ENCODE measurements at regions not wholly inside any gene's neighbourhood (a gene's known extent, or its start where the extent isn't known, plus 50 kb on each side); places are given as distances from the start of the nearest gene placed in this dataset.

DNA sequence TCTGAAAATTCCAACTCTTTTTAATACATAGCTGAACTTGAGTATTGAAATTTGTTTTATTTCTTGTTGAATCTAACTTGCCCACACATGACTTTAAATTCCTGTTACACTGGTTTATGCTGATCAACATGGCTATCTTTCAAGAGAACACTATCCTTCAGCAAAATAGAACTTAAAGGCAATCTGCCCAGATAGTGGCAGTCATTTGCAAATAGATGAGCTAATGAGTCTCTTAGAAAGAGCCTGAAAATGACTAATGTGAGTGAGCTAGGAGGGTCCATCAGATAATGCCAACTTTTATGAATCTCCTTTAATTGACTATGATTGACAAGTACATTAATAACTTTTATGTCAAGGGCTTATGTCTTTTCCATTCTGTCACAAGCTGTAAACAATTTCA is 1360.8 kb upstream of the C9orf72 start:
- no peak for DNase-seq
- H3K27me3 Mint-ChIP-seq = no peaks in the 10 kb centered on the region
- no peak overlapping the region for H3K4me3 ChIP-seq (ENCODE audit: low read length)
- no peak overlapping the region for H3K27ac Mint-ChIP-seq
- H3K27me3 ChIP-seq (ENCODE audit: control insufficient read depth in 2 of 2, insufficient read depth in 2 of 2, low read length in 2 of 2) = no peaks in the 10 kb centered on the region
- no peaks in the 10 kb centered on the region for H3K36me3 Mint-ChIP-seq
- H3K4me1 Mint-ChIP-seq = no peaks in the 10 kb centered on the region
- no peak overlapping the region for H3K27ac ChIP-seq (ENCODE audit: low read depth, low read length)
- H3K9me3 ChIP-seq (ENCODE audit: control insufficient read depth in 2 of 3, low read length in 3 of 3) = no peaks in the 10 kb centered on the region
- H3K9me3 Mint-ChIP-seq = peaks cover 0 to 9% (median 2%) of the 10 kb centered on the region in 11 donors
- no peaks in the 10 kb centered on the region for H3K4me1 ChIP-seq (ENCODE audit: control insufficient read depth in 2 of 2, insufficient read depth in 2 of 2, low read length in 2 of 2)
- CTCF ChIA-PET = no interaction called here
- POLR2A ChIA-PET = no interaction called here
- no peak overlapping the region for H3K4me3 Mint-ChIP-seq
- intact Hi-C loops (cut with micrococcal nuclease) = no loop called here
- no peak for ATAC-seq
- no peaks in the 10 kb centered on the region for H3K36me3 ChIP-seq (ENCODE audit: control insufficient read depth in 2 of 3, insufficient read depth in 3 of 3, low read length in 3 of 3)

DNA sequence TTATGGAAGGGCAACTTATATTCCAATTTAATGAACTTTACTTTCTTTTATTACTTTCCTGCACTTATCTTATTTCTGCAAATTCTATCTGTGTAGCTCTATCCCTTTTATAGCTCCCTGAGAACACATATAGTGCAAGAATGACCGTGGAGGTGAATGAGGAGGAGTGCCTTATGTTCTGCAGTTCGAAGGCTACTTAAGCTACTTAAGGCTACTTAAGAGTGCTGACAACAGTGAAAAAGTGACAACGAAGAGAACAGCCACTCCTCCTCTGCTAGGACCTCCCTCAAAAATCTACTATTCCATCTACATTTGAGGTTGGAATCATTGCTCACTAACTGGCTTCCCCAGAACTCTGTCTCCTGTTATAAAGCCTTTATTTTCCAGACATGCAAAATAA is 1365.7 kb upstream of the C9orf72 start:
- ChIA-PET POLR2A (no interaction called here), CTCF (no interaction called here)
- no peak overlapping the region for H3K4me3 ChIP-seq (ENCODE audit: low read length)
- Mint-ChIP-seq H3K36me3 (no peaks in the 10 kb centered on the region), H3K9me3 (peaks cover 0 to 7% (median 0%) of the 10 kb centered on the region in 11 donors), H3K4me3 (no peak overlapping the region), H3K27ac (no peak overlapping the region), H3K27me3 (no peaks in the 10 kb centered on the region), H3K4me1 (no peaks in the 10 kb centered on the region)
- H3K4me1 ChIP-seq (ENCODE audit: control insufficient read depth in 2 of 2, insufficient read depth in 2 of 2, low read length in 2 of 2) = no peaks in the 10 kb centered on the region
- no peaks in the 10 kb centered on the region for H3K9me3 ChIP-seq (ENCODE audit: control insufficient read depth in 2 of 3, low read length in 3 of 3)
- no peak for DNase-seq
- intact Hi-C loops (cut with micrococcal nuclease) = no loop called here
- H3K27me3 ChIP-seq (ENCODE audit: control insufficient read depth in 2 of 2, insufficient read depth in 2 of 2, low read length in 2 of 2) = no peaks in the 10 kb centered on the region
- no peaks in the 10 kb centered on the region for H3K36me3 ChIP-seq (ENCODE audit: control insufficient read depth in 2 of 3, insufficient read depth in 3 of 3, low read length in 3 of 3)
- ATAC-seq = no peak
- no peak overlapping the region for H3K27ac ChIP-seq (ENCODE audit: low read depth, low read length)

DNA sequence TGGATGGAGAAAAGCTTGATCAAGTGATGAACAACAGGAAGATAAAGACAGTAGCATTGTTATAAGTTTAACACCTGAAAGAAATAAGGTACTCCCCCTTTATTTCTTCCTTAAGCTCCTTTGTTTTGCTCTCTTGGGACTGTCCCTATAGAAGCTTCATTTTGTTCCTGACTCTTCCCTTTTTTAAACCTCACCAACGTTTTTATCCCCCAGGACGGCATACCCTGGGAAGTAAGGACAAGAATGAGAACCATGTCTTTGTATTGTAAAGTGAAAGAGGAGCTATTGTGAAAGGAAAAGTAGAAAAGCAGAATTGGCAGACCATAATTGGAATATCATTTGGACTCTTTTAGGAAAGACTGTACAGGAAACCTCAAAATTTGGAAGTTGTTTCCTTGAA is 1368.6 kb upstream of the C9orf72 start:
- no peaks in the 10 kb centered on the region for H3K4me1 Mint-ChIP-seq
- no peaks in the 10 kb centered on the region for H3K27me3 ChIP-seq (ENCODE audit: control insufficient read depth in 2 of 2, insufficient read depth in 2 of 2, low read length in 2 of 2)
- intact Hi-C loops (cut with micrococcal nuclease) = no loop called here
- POLR2A ChIA-PET = no interaction called here
- H3K4me1 ChIP-seq (ENCODE audit: control insufficient read depth in 2 of 2, insufficient read depth in 2 of 2, low read length in 2 of 2) = no peaks in the 10 kb centered on the region
- H3K4me3 Mint-ChIP-seq = no peak overlapping the region
- no peaks in the 10 kb centered on the region for H3K9me3 ChIP-seq (ENCODE audit: control insufficient read depth in 2 of 3, low read length in 3 of 3)
- ATAC-seq (no peak), DNase-seq (no peak)
- H3K27me3 Mint-ChIP-seq = no peaks in the 10 kb centered on the region
- H3K4me3 ChIP-seq (ENCODE audit: low read length) = no peak overlapping the region
- H3K27ac Mint-ChIP-seq = no peak overlapping the region
- CTCF ChIA-PET = no interaction called here
- H3K36me3 Mint-ChIP-seq = no peaks in the 10 kb centered on the region
- H3K27ac ChIP-seq (ENCODE audit: low read depth, low read length) = no peak overlapping the region
- no peaks in the 10 kb centered on the region for H3K36me3 ChIP-seq (ENCODE audit: control insufficient read depth in 2 of 3, insufficient read depth in 3 of 3, low read length in 3 of 3)
- H3K9me3 Mint-ChIP-seq = peaks cover 0 to 8% (median 0%) of the 10 kb centered on the region in 11 donors

DNA sequence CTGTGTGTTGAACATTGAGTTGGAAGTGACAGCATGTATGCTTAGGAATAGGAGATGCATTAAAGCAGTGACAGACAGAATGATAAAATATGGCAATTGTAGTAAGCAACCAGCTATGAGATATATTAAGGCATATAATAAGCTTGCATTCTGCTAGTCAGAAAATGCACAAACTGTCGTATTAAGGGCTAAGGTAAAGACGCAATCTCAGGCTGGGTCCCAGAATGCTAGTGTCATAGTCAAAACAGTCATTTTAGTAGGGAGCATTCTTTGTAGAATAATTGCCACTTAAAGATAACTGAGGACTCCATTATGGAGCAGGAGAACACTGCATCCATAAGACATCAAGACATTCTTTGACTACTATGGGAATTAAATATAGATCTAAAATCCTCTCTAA is 1369.7 kb upstream of the C9orf72 start:
- H3K36me3 ChIP-seq (ENCODE audit: control insufficient read depth in 2 of 3, insufficient read depth in 3 of 3, low read length in 3 of 3) = no peaks in the 10 kb centered on the region
- no peak overlapping the region for H3K4me3 ChIP-seq (ENCODE audit: low read length)
- ATAC-seq (no peak), DNase-seq (no peak)
- Mint-ChIP-seq H3K4me1 (no peaks in the 10 kb centered on the region), H3K4me3 (no peak overlapping the region), H3K9me3 (peaks cover 0 to 8% (median 0%) of the 10 kb centered on the region in 11 donors), H3K27ac (no peak overlapping the region), H3K27me3 (no peaks in the 10 kb centered on the region), H3K36me3 (no peaks in the 10 kb centered on the region)
- no peaks in the 10 kb centered on the region for H3K27me3 ChIP-seq (ENCODE audit: control insufficient read depth in 2 of 2, insufficient read depth in 2 of 2, low read length in 2 of 2)
- H3K9me3 ChIP-seq (ENCODE audit: control insufficient read depth in 2 of 3, low read length in 3 of 3) = no peaks in the 10 kb centered on the region
- no peaks in the 10 kb centered on the region for H3K4me1 ChIP-seq (ENCODE audit: control insufficient read depth in 2 of 2, insufficient read depth in 2 of 2, low read length in 2 of 2)
- ChIA-PET CTCF (no interaction called here), POLR2A (no interaction called here)
- no peak overlapping the region for H3K27ac ChIP-seq (ENCODE audit: low read depth, low read length)
- intact Hi-C loops (cut with micrococcal nuclease) = no loop called here

DNA sequence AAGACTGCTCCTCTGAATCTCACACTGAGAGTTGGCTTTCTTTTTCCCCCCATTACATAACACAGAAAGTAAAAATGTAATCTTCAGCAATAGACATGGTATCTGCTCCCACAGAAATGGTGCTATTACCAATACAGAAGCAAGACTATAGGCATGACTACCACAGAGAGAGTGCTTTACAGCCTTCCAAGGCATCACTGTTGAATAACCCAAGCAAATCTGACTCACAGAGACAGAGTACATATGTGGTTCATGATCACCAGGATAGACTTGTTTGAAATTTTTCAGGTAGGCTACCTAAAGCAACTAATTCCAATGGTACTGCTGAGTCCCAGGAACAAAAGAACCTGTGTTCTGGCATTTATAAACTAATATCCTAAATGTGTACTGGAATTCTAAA is 1373.4 kb upstream of the C9orf72 start:
- no peaks in the 10 kb centered on the region for H3K4me1 Mint-ChIP-seq
- no peak for ATAC-seq
- CTCF ChIA-PET = no interaction called here

DNA sequence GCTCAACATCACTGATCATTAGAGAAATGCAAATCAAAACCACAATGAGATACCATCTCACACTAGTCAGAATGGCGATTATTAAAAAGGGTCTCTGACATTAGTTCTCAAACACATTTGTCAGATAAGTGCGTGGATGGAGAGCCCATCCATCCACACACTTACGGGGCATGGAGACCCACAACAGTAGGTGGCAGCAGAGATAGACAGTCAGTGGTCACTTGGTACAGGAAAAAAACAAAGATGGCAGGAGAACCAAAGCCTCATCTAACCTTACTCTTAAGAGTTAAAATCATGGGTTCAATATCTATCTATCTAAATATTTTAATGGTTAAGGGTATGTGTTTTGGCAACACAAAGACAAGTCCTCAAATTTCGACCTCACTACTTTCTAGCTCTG is 1378.7 kb upstream of the C9orf72 start:
- Histone ChIP-seq H3K27ac (ENCODE audit: low read depth, low read length) (no peak overlapping the region), H3K4me1 (ENCODE audit: control insufficient read depth in 2 of 2, insufficient read depth in 2 of 2, low read length in 2 of 2) (no peaks in the 10 kb centered on the region), H3K36me3 (ENCODE audit: control insufficient read depth in 2 of 3, insufficient read depth in 3 of 3, low read length in 3 of 3) (no peaks in the 10 kb centered on the region), H3K9me3 (ENCODE audit: control insufficient read depth in 2 of 3, low read length in 3 of 3) (no peaks in the 10 kb centered on the region), H3K4me3 (ENCODE audit: low read length) (no peak overlapping the region), H3K27me3 (ENCODE audit: control insufficient read depth in 2 of 2, insufficient read depth in 2 of 2, low read length in 2 of 2) (no peaks in the 10 kb centered on the region)
- Mint-ChIP-seq H3K27me3 (no peaks in the 10 kb centered on the region), H3K27ac (no peak overlapping the region), H3K9me3 (peaks cover 0 to 22% (median 8%) of the 10 kb centered on the region in 11 donors), H3K4me1 (no peaks in the 10 kb centered on the region), H3K4me3 (no peak overlapping the region), H3K36me3 (no peaks in the 10 kb centered on the region)
- ChIA-PET CTCF (no interaction called here), POLR2A (no interaction called here)
- DNase-seq = no peak
- intact Hi-C loops (cut with micrococcal nuclease) = no loop called here
- ATAC-seq = no peak

More for the DNA sequence above, 1373.4 kb upstream of the C9orf72 start:
- intact Hi-C loops (cut with micrococcal nuclease) = no loop called here
- Histone ChIP-seq H3K9me3 (ENCODE audit: control insufficient read depth in 2 of 3, low read length in 3 of 3) (no peaks in the 10 kb centered on the region), H3K27ac (ENCODE audit: low read depth, low read length) (no peak overlapping the region), H3K4me1 (ENCODE audit: control insufficient read depth in 2 of 2, insufficient read depth in 2 of 2, low read length in 2 of 2) (no peaks in the 10 kb centered on the region), H3K27me3 (ENCODE audit: control insufficient read depth in 2 of 2, insufficient read depth in 2 of 2, low read length in 2 of 2) (no peaks in the 10 kb centered on the region), H3K36me3 (ENCODE audit: control insufficient read depth in 2 of 3, insufficient read depth in 3 of 3, low read length in 3 of 3) (no peaks in the 10 kb centered on the region), H3K4me3 (ENCODE audit: low read length) (no peak overlapping the region)
- DNase-seq = no peak
- H3K27ac Mint-ChIP-seq = no peak overlapping the region
- H3K36me3 Mint-ChIP-seq = no peaks in the 10 kb centered on the region
- H3K27me3 Mint-ChIP-seq = no peaks in the 10 kb centered on the region
- no peak overlapping the region for H3K4me3 Mint-ChIP-seq
- H3K9me3 Mint-ChIP-seq = peaks cover 2 to 19% (median 8%) of the 10 kb centered on the region in 11 donors
- POLR2A ChIA-PET = no interaction called here

DNA sequence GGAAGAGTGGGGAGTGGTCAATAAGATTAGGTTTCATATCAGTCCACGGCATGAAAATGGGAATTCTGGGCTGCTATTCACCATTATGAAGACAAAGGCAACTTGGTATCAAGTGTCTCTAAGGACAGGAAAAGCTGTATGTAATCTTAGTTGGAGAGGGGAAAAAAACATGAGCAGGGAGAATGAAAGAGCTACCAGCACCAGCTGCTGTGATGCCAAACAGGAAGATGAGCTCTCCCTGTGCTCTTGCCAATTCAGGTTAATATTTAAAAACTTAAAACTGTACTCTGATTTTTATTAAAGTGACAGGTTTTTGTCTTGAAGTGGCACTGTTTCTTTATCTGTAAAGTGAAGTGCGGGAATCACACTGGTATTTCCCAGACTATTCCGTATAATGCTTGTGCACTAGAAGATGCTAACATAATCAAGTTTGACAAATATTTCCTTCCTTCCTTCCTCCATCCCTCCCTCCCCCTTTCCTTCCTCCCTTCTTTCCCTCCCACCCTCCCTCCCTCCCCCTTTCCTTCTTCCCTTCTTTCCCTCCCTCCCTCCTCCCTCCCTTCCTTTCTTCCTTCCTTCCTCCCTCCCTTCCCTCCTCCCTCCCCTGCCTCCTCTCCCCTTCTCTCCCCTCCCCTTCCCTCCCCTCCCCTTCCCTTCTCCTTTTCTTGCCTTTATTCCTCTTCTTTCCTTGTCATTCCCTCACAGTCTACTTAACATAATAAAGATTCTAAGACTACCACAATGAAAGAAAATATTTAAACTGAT is 1383.0 kb upstream of the C9orf72 start:
- H3K4me1 ChIP-seq (ENCODE audit: control insufficient read depth in 2 of 2, insufficient read depth in 2 of 2, low read length in 2 of 2) = no peaks in the 10 kb centered on the region
- intact Hi-C loops (cut with micrococcal nuclease) = no loop called here
- POLR2A ChIA-PET = no interaction called here
- H3K27me3 ChIP-seq (ENCODE audit: control insufficient read depth in 2 of 2, insufficient read depth in 2 of 2, low read length in 2 of 2) = no peaks in the 10 kb centered on the region
- Mint-ChIP-seq H3K36me3 (no peaks in the 10 kb centered on the region), H3K4me1 (no peaks in the 10 kb centered on the region), H3K4me3 (no peak overlapping the region), H3K9me3 (peaks cover 0 to 8% (median 3%) of the 10 kb centered on the region in 11 donors), H3K27ac (no peak overlapping the region), H3K27me3 (no peaks in the 10 kb centered on the region)
- H3K4me3 ChIP-seq (ENCODE audit: low read length) = no peak overlapping the region
- DNase-seq (no peak), ATAC-seq (no peak)
- H3K27ac ChIP-seq (ENCODE audit: low read depth, low read length) = no peak overlapping the region
- H3K9me3 ChIP-seq (ENCODE audit: control insufficient read depth in 2 of 3, low read length in 3 of 3) = no peaks in the 10 kb centered on the region
- H3K36me3 ChIP-seq (ENCODE audit: control insufficient read depth in 2 of 3, insufficient read depth in 3 of 3, low read length in 3 of 3) = no peaks in the 10 kb centered on the region
- CTCF ChIA-PET = no interaction called here
